Uterus (tissue), 3 donors: ENCODE measurements at regions not wholly inside any gene's neighbourhood (a gene's known extent, or its start where the extent isn't known, plus 50 kb on each side); places are given as distances from the start of the nearest gene placed in this dataset.

Experiments
- DNase-seq, 2 donors: peaks; one replicate each; pipeline ENCODE4 v3.0.0-alpha.2; 2019 to 2020
- H3K27ac ChIP-seq, 2 donors: fragments of 200-600 bp; sonication (generic); 1 replicate in 1 of 2; 2 replicates in 1 of 2; pipeline ENCODE4 v1.5.1; 2016 to 2018
- H3K27me3 ChIP-seq, 2 donors: fragments of 200-600 bp; sonication (generic); one replicate each; pipeline ENCODE4 v1.5.1; 2018 to 2019; ENCODE audit warnings: control low read depth in 1 of 2
- H3K36me3 ChIP-seq, 2 donors: fragments of 200-600 bp; sonication (generic); one replicate each; pipeline ENCODE4 v1.5.1; 2019; ENCODE audit warnings: control low read depth in 1 of 2
- H3K4me1 ChIP-seq, 2 donors: fragments of 200-600 bp; sonication (generic); one replicate each; pipeline ENCODE4 v1.5.1; 2018 to 2019; ENCODE audit warnings: control low read depth in 1 of 2
- H3K4me3 ChIP-seq, 2 donors: fragments of 200-600 bp; sonication (generic); 1 replicate in 1 of 2; 2 replicates in 1 of 2; pipeline ENCODE4 v1.5.1; 2018 to 2019; ENCODE audit warnings: mild to moderate bottlenecking in 1 of 2
- H3K9me3 ChIP-seq, 2 donors: fragments of 200-600 bp; sonication (generic); one replicate each; pipeline ENCODE4 v1.5.1; 2019; ENCODE audit warnings: control low read depth in 1 of 2
- POLR2A ChIP-seq, 2 donors: fragments of 450-650 bp; IDR thresholded peaks; one replicate each; pipeline ENCODE4 v1.6.1; 2016; ENCODE audit warnings: antibody characterized with exemption in 2 of 2, mild to moderate bottlenecking in 1 of 2, moderate library complexity in 1 of 2
- intact Hi-C: fragments of 100-400 bp; cut with DNase I; formaldehyde crosslinking; loops from one replicate; pipeline ENCODE4 v1.15.1; 2023; ENCODE audit warnings: low total_unique reads
- TF ChIP-seq, protein P1 (sequence below), 4 experiments: fragments of 200-600 bp in 2 of 4; fragments of 450-650 bp in 2 of 4; sonication (generic) in 2 of 4; IDR thresholded peaks; one replicate each; pipeline ENCODE4 v1.5.1; 2016 to 2019; ENCODE audit warnings: antibody characterized with exemption in 4 of 4, mild to moderate bottlenecking in 2 of 4, moderate library complexity in 1 of 4
- donor health status: DM: yes; HTN: yes; CAD: no.

DNA sequence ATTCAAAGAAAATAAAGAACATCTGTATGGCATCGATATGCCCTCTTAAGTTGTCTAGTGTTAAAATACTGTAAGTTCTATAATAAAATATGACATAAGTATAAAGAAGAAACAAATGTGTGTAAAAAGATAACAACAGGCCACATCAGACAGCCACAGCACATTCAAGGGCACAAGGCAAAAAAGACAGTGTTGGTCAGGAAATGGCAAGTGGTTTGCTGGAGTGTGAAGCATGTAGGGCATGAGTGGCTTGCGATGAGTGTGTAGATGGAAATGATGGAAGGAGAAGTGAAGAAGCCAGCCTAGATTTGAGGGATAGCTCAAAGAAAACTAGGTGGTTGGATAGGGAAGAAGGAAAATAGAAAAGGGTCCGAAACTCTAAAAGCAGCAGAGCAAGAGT is 341.6 kb downstream of the CRPPA start:
- DNase-seq = no peak
- Histone ChIP-seq H3K9me3 (no peaks in the 10 kb centered on the region), H3K36me3 (no peaks in the 10 kb centered on the region), H3K4me1 (no peaks in the 10 kb centered on the region), H3K4me3 (no peak overlapping the region), H3K27ac (no peak overlapping the region), H3K27me3 (no peaks in the 10 kb centered on the region)
- intact Hi-C loops = no loop called here
- no peak for TF ChIP-seq POLR2A (IDR thresholded peaks at IDR 0.05)
- TF ChIP-seq, protein P1, sequence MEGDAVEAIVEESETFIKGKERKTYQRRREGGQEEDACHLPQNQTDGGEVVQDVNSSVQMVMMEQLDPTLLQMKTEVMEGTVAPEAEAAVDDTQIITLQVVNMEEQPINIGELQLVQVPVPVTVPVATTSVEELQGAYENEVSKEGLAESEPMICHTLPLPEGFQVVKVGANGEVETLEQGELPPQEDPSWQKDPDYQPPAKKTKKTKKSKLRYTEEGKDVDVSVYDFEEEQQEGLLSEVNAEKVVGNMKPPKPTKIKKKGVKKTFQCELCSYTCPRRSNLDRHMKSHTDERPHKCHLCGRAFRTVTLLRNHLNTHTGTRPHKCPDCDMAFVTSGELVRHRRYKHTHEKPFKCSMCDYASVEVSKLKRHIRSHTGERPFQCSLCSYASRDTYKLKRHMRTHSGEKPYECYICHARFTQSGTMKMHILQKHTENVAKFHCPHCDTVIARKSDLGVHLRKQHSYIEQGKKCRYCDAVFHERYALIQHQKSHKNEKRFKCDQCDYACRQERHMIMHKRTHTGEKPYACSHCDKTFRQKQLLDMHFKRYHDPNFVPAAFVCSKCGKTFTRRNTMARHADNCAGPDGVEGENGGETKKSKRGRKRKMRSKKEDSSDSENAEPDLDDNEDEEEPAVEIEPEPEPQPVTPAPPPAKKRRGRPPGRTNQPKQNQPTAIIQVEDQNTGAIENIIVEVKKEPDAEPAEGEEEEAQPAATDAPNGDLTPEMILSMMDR (IDR thresholded peaks at IDR 0.05) = no peak

DNA sequence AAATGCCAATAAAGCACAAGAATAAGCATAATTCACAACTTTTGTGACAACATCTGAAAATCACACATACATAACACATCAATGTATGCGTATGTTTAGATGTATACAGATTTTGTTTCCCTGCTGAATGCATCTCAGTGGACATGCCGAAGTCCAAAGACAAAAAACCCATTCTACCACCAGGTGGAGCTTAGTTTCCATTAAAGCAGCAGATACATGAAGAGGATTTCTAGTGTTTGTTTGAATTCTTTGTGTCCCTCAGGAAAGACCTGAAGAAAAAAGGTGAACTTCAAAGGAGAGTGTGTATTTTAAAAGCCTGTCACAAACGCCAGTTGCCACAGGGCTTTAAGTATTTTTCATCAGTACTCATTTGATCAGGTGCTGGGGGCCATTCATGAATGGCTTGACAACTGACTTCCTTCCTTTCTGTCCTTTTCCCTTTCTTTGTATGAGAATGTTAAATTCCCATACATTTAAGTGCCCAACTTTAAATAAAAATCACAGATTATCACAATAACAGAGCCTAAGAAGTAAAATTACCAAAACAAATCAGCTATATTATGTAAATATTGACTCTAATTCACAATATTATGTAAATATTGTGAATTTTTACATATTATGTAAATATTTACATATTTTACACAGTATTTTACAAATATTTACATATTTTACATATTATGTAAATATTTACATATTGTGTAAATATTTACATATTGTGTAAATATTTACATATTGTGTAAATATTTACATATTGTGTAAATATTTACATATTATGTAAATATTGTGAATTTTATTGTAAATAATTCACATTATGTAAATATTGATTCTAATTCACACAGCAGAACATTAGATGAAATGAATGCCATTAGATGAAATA is 343.0 kb downstream of the CRPPA start:
- intact Hi-C loops = no loop called here
- TF ChIP-seq POLR2A (IDR thresholded peaks at IDR 0.05) = no peak
- TF ChIP-seq, protein P1 (IDR thresholded peaks at IDR 0.05) = peak; percentile 49 to 58 (median 54)
- DNase-seq = no peak

DNA sequence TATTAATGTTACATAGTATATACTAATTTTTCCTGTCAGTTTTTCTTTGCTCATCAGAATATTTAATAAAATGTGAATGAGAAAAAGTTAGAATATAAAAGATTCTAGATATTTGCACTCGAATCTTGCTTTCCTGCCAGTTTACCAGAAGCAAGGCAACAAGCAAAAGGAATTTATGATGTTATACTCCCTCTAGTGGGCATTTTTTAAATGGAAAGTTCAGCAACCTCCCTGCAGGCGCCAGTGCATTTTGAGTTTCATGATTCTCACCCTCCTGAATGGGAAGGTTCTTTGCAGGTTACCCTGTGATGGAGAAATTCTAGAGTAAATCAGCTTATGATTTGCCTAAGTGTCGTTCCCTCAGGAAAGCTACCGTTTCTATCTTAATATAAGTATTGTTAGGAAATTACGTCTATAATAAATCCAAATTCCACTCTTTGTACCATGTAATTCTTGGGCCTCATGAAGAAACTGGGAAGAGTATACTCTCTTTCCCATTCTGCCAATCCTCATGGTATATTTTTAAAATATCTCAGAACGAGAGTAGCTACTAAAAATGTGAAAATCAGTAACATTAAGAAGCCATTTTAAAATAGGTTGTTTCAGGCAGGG is 350.0 kb downstream of the CRPPA start:
- no peaks in the 10 kb centered on the region for H3K4me1 ChIP-seq
- H3K4me3 ChIP-seq = no peak overlapping the region
- TF ChIP-seq, protein P1 (IDR thresholded peaks at IDR 0.05) = peak; percentile 74 to 83 (median 78)
- no peak for TF ChIP-seq POLR2A (IDR thresholded peaks at IDR 0.05)
- intact Hi-C loops = no loop called here
- no peak overlapping the region for H3K27ac ChIP-seq
- H3K36me3 ChIP-seq = no peaks in the 10 kb centered on the region
- no peaks in the 10 kb centered on the region for H3K9me3 ChIP-seq
- DNase-seq = no peak
- H3K27me3 ChIP-seq = no peaks in the 10 kb centered on the region

More for the DNA sequence above, 343.0 kb downstream of the CRPPA start:
- Histone ChIP-seq H3K36me3 (no peaks in the 10 kb centered on the region), H3K4me1 (no peaks in the 10 kb centered on the region), H3K27me3 (no peaks in the 10 kb centered on the region), H3K27ac (no peak overlapping the region), H3K9me3 (no peaks in the 10 kb centered on the region), H3K4me3 (no peak overlapping the region)

DNA sequence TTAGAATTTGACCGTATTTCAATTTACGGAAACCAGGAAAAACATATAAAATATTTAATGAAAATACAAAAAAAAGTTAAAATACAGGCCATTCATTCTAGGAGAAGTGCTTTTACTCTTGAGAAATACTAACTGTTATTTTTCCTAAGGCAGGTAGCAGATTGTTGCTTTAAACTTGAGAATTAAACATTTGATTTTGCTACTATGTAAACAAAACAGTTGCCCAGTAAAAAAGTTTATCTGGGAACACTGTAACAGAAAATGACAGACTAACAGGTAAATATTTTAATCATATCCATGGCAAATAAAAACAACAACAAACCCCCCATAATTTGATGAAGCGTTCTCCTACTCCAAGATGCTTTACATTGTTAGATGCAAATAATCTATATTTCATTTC is 350.5 kb downstream of the CRPPA start:
- Histone ChIP-seq H3K27me3 (no peaks in the 10 kb centered on the region), H3K27ac (no peak overlapping the region), H3K9me3 (no peaks in the 10 kb centered on the region), H3K4me3 (no peak overlapping the region), H3K36me3 (no peaks in the 10 kb centered on the region), H3K4me1 (no peaks in the 10 kb centered on the region)
- DNase-seq = no peak
- TF ChIP-seq, protein P1 (IDR thresholded peaks at IDR 0.05) = no peak
- TF ChIP-seq POLR2A (IDR thresholded peaks at IDR 0.05) = no peak
- intact Hi-C loops = no loop called here

DNA sequence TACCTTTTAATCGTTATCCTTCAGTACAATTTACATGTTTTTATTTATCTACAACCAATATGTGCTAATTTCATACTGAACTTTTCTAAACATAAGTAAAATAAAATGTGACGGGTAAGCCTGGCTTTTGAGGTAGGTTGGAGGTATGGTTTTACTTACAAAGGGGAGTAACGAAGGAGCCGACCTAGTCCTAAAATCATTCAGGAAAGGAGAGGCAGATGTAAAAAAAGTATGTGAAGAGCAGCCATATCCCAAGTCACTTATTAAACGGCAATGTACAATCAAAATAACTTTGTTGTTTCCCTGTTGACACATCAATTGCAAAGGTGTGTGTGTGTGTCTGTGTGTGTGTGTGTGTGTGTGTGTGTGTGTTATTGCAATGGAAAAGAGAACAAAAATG is 351.3 kb downstream of the CRPPA start:
- intact Hi-C loops = no loop called here
- Histone ChIP-seq H3K27me3 (no peaks in the 10 kb centered on the region), H3K27ac (no peak overlapping the region), H3K4me3 (no peak overlapping the region), H3K4me1 (no peaks in the 10 kb centered on the region), H3K36me3 (no peaks in the 10 kb centered on the region), H3K9me3 (no peaks in the 10 kb centered on the region)
- no peak for DNase-seq
- TF ChIP-seq, protein P1 (IDR thresholded peaks at IDR 0.05) = no peak
- TF ChIP-seq POLR2A (IDR thresholded peaks at IDR 0.05) = no peak
